Panc1 (cell line): ENCODE measurements at regions not wholly inside any gene's neighbourhood (a gene's known extent, or its start where the extent isn't known, plus 50 kb on each side); places are given as distances from the start of the nearest gene placed in this dataset.

Experiments used
- ATAC-seq: fragments of 200-7000 bp; cut with Tn5 transposase; 2 replicates; pipeline ENCODE4 v1.9.1; 2020; ENCODE audit warnings: mild to moderate bottlenecking, moderate library complexity
- BruUV-seq: library from RNA; stranded (reverse); fragments of 400-500 nt; replicated peaks from 2 replicates; lab custom pipeline; 2021; lab: Mats Ljungman, UMichigan
- CTCF ChIA-PET: fragments of 300-600 bp; sonication (Branson Sonifier 250); formaldehyde crosslinking; loops from one replicate; lab custom pipeline; 2022; ENCODE audit warnings: antibody characterized with exemption; lab: Charles Lee
- POLR2A ChIA-PET: fragments of 300-600 bp; sonication (Branson Sonifier 250); formaldehyde crosslinking; loops from one replicate; lab custom pipeline; 2022; ENCODE audit warnings: antibody characterized with exemption; lab: Charles Lee
- DNase-seq: peaks from one replicate; pipeline ENCODE4 v3.0.0-alpha.2; 2010; ENCODE audit warnings: low read depth, low spot score
- H3K27ac ChIP-seq: 2 replicates; pipeline ENCODE4 v1.5.1; 2011; ENCODE audit warnings: mild to moderate bottlenecking, low read length, inconsistent platforms
- H3K27me3 ChIP-seq: fragments of 200-500 bp; sonication (Bioruptor generic); 2 replicates; pipeline ENCODE4 v1.6.0; 2014; ENCODE audit warnings: low read length, inconsistent platforms; ENCODE audit not compliant: control insufficient read depth, insufficient read depth
- H3K36me3 ChIP-seq: fragments of 200-500 bp; sonication (Bioruptor generic); 2 replicates; pipeline ENCODE4 v1.5.1; 2014; ENCODE audit warnings: inconsistent platforms, mild to moderate bottlenecking, low read length, moderate library complexity; ENCODE audit not compliant: control insufficient read depth, insufficient read depth
- H3K4me1 ChIP-seq: 2 replicates; pipeline ENCODE4 v1.5.1; 2011; ENCODE audit warnings: inconsistent platforms, mild to moderate bottlenecking, low read length, moderate library complexity; ENCODE audit not compliant: control insufficient read depth, insufficient read depth
- H3K4me3 ChIP-seq, 2 experiments: 2 replicates each; pipeline ENCODE4 v1.5.1; 2011 to 2012; ENCODE audit warnings: low read depth in 2 of 2, low read length in 2 of 2, mild to moderate bottlenecking in 2 of 2, inconsistent platforms in 1 of 2, moderate library complexity in 1 of 2
- H3K9me3 ChIP-seq: fragments of 200-500 bp; sonication (Bioruptor generic); 2 replicates; pipeline ENCODE4 v1.5.1; 2014; ENCODE audit warnings: low read depth, mild to moderate bottlenecking, inconsistent platforms, low read length, moderate library complexity; ENCODE audit not compliant: control insufficient read depth, insufficient read depth
- CTCF ChIP-seq: fragments of 450-650 bp; IDR thresholded peaks from 2 replicates; pipeline ENCODE4 v1.5.1; 2017; ENCODE audit warnings: mild to moderate bottlenecking
- POLR2AphosphoS5 ChIP-seq: IDR thresholded peaks from 2 replicates; pipeline ENCODE4 v1.6.1; 2012; ENCODE audit warnings: mild to moderate bottlenecking, low read depth, low read length, moderate library complexity
- REST ChIP-seq, 2 experiments: IDR thresholded peaks; 2 replicates each; pipeline ENCODE4 v1.6.1; 2011 to 2012; ENCODE audit warnings: low read depth in 2 of 2, control low read depth in 1 of 2, low read length in 1 of 2, mild to moderate bottlenecking in 1 of 2, moderate library complexity in 1 of 2; ENCODE audit not compliant: insufficient read depth in 1 of 2
- SIN3A ChIP-seq: IDR thresholded peaks from 2 replicates; pipeline ENCODE4 v1.6.1; 2012; ENCODE audit warnings: low read depth, mild to moderate bottlenecking, low read length, moderate library complexity, borderline replicate concordance; ENCODE audit not compliant: insufficient read depth
- TCF7L2 ChIP-seq: IDR thresholded peaks from 2 replicates; pipeline ENCODE4 v1.6.1; 2011; ENCODE audit warnings: mild to moderate bottlenecking, low read depth, low read length, inconsistent platforms
- in situ Hi-C: cut with HindIII; loops from 2 replicates; pipeline ENCODE4 v1.10.0; 2016; ENCODE audit warnings: low sequenced_read_pairs, low pct_unique_long_range_greater_than_20kb
- intact Hi-C: fragments of 100-400 bp; cut with micrococcal nuclease; formaldehyde crosslinking; loops from one replicate; pipeline ENCODE4 v1.10.0; 2022; ENCODE audit not compliant: unreplicated experiment

- POLR2A ChIA-PET = no interaction called here
- DNase-seq = no peak
- CTCF ChIA-PET = no interaction called here
- no peaks in the 10 kb centered on the region for H3K9me3 ChIP-seq
- H3K36me3 ChIP-seq = no peaks in the 10 kb centered on the region
- no peaks in the 10 kb centered on the region for H3K4me1 ChIP-seq
- no peak overlapping the region for H3K4me3 ChIP-seq
- BruUV-seq = no TSS peak
- in situ Hi-C loops (no loop called here), intact Hi-C loops (no loop called here)
- H3K27me3 ChIP-seq = no peaks in the 10 kb centered on the region
- no peak for TF ChIP-seq CTCF
- no peak for ATAC-seq
- no peak overlapping the region for H3K27ac ChIP-seq
Observed at GRCh38 chr1:95974586-95974985, 740.6 kb downstream of the RWDD3 start.

- no peaks in the 10 kb centered on the region for H3K27me3 ChIP-seq
- BruUV-seq = no TSS peak
- H3K4me3 ChIP-seq = no peak overlapping the region
- H3K27ac ChIP-seq = no peak overlapping the region
- intact Hi-C loops (no loop called here), in situ Hi-C loops (no loop called here)
- POLR2A ChIA-PET = no interaction called here
- CTCF ChIA-PET = no interaction called here
- DNase-seq (no peak), ATAC-seq (no peak)
- no peaks in the 10 kb centered on the region for H3K9me3 ChIP-seq
- no peaks in the 10 kb centered on the region for H3K4me1 ChIP-seq
- TF ChIP-seq SIN3A = no peak
- TF ChIP-seq REST (IDR thresholded peaks at IDR 0.05; ENCODE audit: insufficient read depth in 1 of 2, low read depth in 2 of 2, low read length in 1 of 2) = no peak
- no peak for TF ChIP-seq CTCF
- TF ChIP-seq TCF7L2 = no peak
- no peak for TF ChIP-seq POLR2AphosphoS5
- no peaks in the 10 kb centered on the region; the same call in 1 of the 2 replicates for H3K36me3 ChIP-seq
Observed at GRCh38 chr1:95982711-95983110, 738.9 kb upstream of the PTBP2 start.

- ATAC-seq (no peak), DNase-seq (no peak)
- Histone ChIP-seq H3K4me1 (no peaks in the 10 kb centered on the region), H3K36me3 (no peaks in the 10 kb centered on the region; the same call in 1 of the 2 replicates), H3K4me3 (no peak overlapping the region), H3K27ac (no peak overlapping the region), H3K27me3 (no peaks in the 10 kb centered on the region), H3K9me3 (no peaks in the 10 kb centered on the region)
- in situ Hi-C loops (no loop called here), intact Hi-C loops (no loop called here)
- POLR2A ChIA-PET = interaction anchor here (0.7 kb wide), 1 partner anchor 11 kb away, joined by 4 read pairs; no protein-coding TSS in a partner anchor
- CTCF ChIA-PET = no interaction called here
- TF ChIP-seq SIN3A (no peak), CTCF (no peak), TCF7L2 (no peak), POLR2AphosphoS5 (no peak), REST (IDR thresholded peaks at IDR 0.05; ENCODE audit: insufficient read depth in 1 of 2, low read depth in 2 of 2, low read length in 1 of 2) (no peak)
- BruUV-seq = no TSS peak
Observed at GRCh38 chr1:95983831-95984230, 737.8 kb upstream of the PTBP2 start.
